ENCODE measurements at regions not wholly inside any gene's neighbourhood (a gene's known extent, or its start where the extent isn't known, plus 50 kb on each side); places are given as distances from the start of the nearest gene placed in this dataset.
A peak's percentile ranks its signal among the peaks of the same experiment; 100 is the strongest.

GRCh38 chr4:123955167-123955800 lies 558.7 kb downstream of the SPRY1 start:
- TF ChIP-seq CTCF (conservative IDR thresholded peaks at IDR 0.05; ENCODE audit: low read depth, low read length) = no peak
- no peak for DNase-seq (ENCODE audit: low read depth)
- H3K4me3 ChIP-seq (ENCODE audit: low read depth, low read length) = no peak overlapping the region

GRCh38 chr4:123956204-123956603 lies 559.6 kb downstream of the SPRY1 start:
- TF ChIP-seq CTCF (conservative IDR thresholded peaks at IDR 0.05; ENCODE audit: low read depth, low read length) = no peak
- no peak overlapping the region for H3K4me3 ChIP-seq (ENCODE audit: low read depth, low read length)
- DNase-seq (ENCODE audit: low read depth) = peak; percentile 19

- no peak for DNase-seq (ENCODE audit: low read depth)
- H3K4me3 ChIP-seq (ENCODE audit: low read depth, low read length) = no peak overlapping the region
- TF ChIP-seq CTCF (conservative IDR thresholded peaks at IDR 0.05; ENCODE audit: low read depth, low read length) = no peak
These were observed 570.6 kb downstream of the SPRY1 start for GRCh38 chr4:123966990-123967769.

- H3K4me3 ChIP-seq (ENCODE audit: low read depth, low read length) = no peak overlapping the region
- DNase-seq (ENCODE audit: low read depth) = no peak
- no peak for TF ChIP-seq CTCF (conservative IDR thresholded peaks at IDR 0.05; ENCODE audit: low read depth, low read length)
These were observed 575.4 kb downstream of the SPRY1 start for GRCh38 chr4:123972031-123972430.

GRCh38 chr4:123974386-123975149 lies 578.0 kb downstream of the SPRY1 start:
- H3K4me3 ChIP-seq (ENCODE audit: low read depth, low read length) = no peak overlapping the region
- DNase-seq (ENCODE audit: low read depth) = no peak
- no peak for TF ChIP-seq CTCF (conservative IDR thresholded peaks at IDR 0.05; ENCODE audit: low read depth, low read length)

- no peak for DNase-seq (ENCODE audit: low read depth)
- no peak for TF ChIP-seq CTCF (conservative IDR thresholded peaks at IDR 0.05; ENCODE audit: low read depth, low read length)
- no peak overlapping the region for H3K4me3 ChIP-seq (ENCODE audit: low read depth, low read length)
These were observed 579.7 kb downstream of the SPRY1 start for GRCh38 chr4:123976285-123976684.

Measured in epithelial cell of proximal tubule (primary cell).